PC-9 (cell line): ENCODE measurements at regions not wholly inside any gene's neighbourhood (a gene's known extent, or its start where the extent isn't known, plus 50 kb on each side); places are given as distances from the start of the nearest gene placed in this dataset.

Experiments used
- EZH2 ChIP-seq: fragments of 200-600 bp; sonication (generic); IDR thresholded peaks from 2 replicates; pipeline ENCODE4 v1.8.0; 2017; ENCODE audit warnings: antibody characterized with exemption, low read depth
- TF ChIP-seq, protein P1 (sequence below): fragments of 200-600 bp; sonication (generic); conservative IDR thresholded peaks from 2 replicates; pipeline ENCODE4 v1.6.1; 2017; ENCODE audit warnings: mixed run types, antibody characterized with exemption, mild to moderate bottlenecking, moderate library complexity

DNA sequence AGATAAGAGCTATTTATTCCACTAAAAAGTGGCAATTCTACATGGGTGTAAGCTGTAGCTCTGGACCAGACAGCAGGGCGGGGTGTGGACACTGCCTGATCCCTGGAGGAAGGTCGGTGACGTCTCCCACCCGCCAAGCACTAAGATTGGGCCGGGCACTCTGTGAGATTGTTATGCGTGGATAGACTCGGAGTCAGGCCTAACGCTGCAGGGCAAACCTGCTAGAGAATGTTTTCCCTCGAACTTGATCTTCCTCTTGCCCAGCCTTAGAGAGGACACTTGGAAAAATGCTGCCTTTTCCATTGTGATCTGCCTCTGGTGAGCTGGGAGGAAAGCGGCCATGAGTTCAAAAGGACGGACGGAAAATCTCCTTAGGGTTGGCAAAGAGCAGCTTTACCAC is 1273.4 kb downstream of the TBC1D22A start:
- TF ChIP-seq EZH2: no peak
- TF ChIP-seq, protein P1, sequence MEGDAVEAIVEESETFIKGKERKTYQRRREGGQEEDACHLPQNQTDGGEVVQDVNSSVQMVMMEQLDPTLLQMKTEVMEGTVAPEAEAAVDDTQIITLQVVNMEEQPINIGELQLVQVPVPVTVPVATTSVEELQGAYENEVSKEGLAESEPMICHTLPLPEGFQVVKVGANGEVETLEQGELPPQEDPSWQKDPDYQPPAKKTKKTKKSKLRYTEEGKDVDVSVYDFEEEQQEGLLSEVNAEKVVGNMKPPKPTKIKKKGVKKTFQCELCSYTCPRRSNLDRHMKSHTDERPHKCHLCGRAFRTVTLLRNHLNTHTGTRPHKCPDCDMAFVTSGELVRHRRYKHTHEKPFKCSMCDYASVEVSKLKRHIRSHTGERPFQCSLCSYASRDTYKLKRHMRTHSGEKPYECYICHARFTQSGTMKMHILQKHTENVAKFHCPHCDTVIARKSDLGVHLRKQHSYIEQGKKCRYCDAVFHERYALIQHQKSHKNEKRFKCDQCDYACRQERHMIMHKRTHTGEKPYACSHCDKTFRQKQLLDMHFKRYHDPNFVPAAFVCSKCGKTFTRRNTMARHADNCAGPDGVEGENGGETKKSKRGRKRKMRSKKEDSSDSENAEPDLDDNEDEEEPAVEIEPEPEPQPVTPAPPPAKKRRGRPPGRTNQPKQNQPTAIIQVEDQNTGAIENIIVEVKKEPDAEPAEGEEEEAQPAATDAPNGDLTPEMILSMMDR: no peak
